CD8-positive, alpha-beta memory T cell (primary cell): ENCODE measurements at regions not wholly inside any gene's neighbourhood (a gene's known extent, or its start where the extent isn't known, plus 50 kb on each side); places are given as distances from the start of the nearest gene placed in this dataset.
A peak's percentile ranks its signal among the peaks of the same experiment; 100 is the strongest.

Source experiments
- CTCF ChIA-PET: fragments of 350-600 bp; sonication (Branson Sonifier 250); formaldehyde crosslinking; loops from one replicate; lab custom pipeline; 2021; ENCODE audit warnings: antibody characterized with exemption; lab: Charles Lee
- POLR2A ChIA-PET: fragments of 350-600 bp; sonication (Branson Sonifier 250); formaldehyde crosslinking; loops from one replicate; lab custom pipeline; 2021; ENCODE audit warnings: antibody characterized with exemption; lab: Charles Lee
- DNase-seq, 5 donors: peaks; one replicate each; pipeline versions ENCODE4 v3.0.0 to v3.0.0-alpha.2; 2020 to 2022; ENCODE audit warnings: mixed read lengths in 1 of 5
- H3K27ac ChIP-seq: one replicate; pipeline ENCODE4 v1.7.0; 2013; ENCODE audit warnings: low read depth, mild to moderate bottlenecking, low read length, moderate library complexity
- H3K27me3 ChIP-seq: 2 replicates; pipeline ENCODE4 v1.7.0; 2013; ENCODE audit warnings: low read length, mild to moderate bottlenecking; ENCODE audit not compliant: insufficient read depth, poor library complexity, severe bottlenecking
- H3K36me3 ChIP-seq: 2 replicates; pipeline ENCODE4 v1.7.0; 2013; ENCODE audit warnings: mild to moderate bottlenecking, low read length, moderate library complexity; ENCODE audit not compliant: insufficient read depth
- H3K4me1 ChIP-seq: 2 replicates; pipeline ENCODE4 v1.7.0; 2013; ENCODE audit warnings: mild to moderate bottlenecking, low read length, moderate library complexity; ENCODE audit not compliant: insufficient read depth
- H3K4me3 ChIP-seq: 2 replicates; pipeline ENCODE4 v1.7.0; 2013; ENCODE audit warnings: mild to moderate bottlenecking, low read length
- H3K9me3 ChIP-seq: 2 replicates; pipeline ENCODE4 v1.7.0; 2013; ENCODE audit warnings: mild to moderate bottlenecking, low read length
- H3K27ac Mint-ChIP-seq, 8 donors: one replicate each; pipeline ENCODE4 v1.8.0; 2020 to 2021; ENCODE audit warnings: mixed read lengths in 8 of 8, mild to moderate bottlenecking in 6 of 8, inconsistent platforms in 3 of 8, moderate library complexity in 3 of 8
- H3K27me3 Mint-ChIP-seq, 2 donors: one replicate each; pipeline ENCODE4 v1.8.0; 2020 to 2021; ENCODE audit warnings: mixed read lengths in 2 of 2, mild to moderate bottlenecking in 1 of 2, moderate library complexity in 1 of 2
- H3K36me3 Mint-ChIP-seq, 3 donors: one replicate each; pipeline ENCODE4 v1.8.0; 2020 to 2021; ENCODE audit warnings: mixed read lengths in 3 of 3, inconsistent platforms in 1 of 3, mild to moderate bottlenecking in 1 of 3
- H3K4me1 Mint-ChIP-seq, 3 donors: one replicate each; pipeline ENCODE4 v1.8.0; 2020 to 2021; ENCODE audit warnings: mixed read lengths in 3 of 3, inconsistent platforms in 1 of 3, mild to moderate bottlenecking in 1 of 3
- H3K4me3 Mint-ChIP-seq, 7 donors: one replicate each; pipeline ENCODE4 v1.8.0; 2020 to 2021; ENCODE audit warnings: mixed read lengths in 7 of 7, mild to moderate bottlenecking in 6 of 7, moderate library complexity in 4 of 7, inconsistent platforms in 2 of 7
- H3K9me3 Mint-ChIP-seq, 5 donors: one replicate each; pipeline ENCODE4 v1.8.0; 2020 to 2022; ENCODE audit warnings: mixed read lengths in 5 of 5, mild to moderate bottlenecking in 3 of 5, moderate library complexity in 2 of 5, inconsistent platforms in 1 of 5

DNA sequence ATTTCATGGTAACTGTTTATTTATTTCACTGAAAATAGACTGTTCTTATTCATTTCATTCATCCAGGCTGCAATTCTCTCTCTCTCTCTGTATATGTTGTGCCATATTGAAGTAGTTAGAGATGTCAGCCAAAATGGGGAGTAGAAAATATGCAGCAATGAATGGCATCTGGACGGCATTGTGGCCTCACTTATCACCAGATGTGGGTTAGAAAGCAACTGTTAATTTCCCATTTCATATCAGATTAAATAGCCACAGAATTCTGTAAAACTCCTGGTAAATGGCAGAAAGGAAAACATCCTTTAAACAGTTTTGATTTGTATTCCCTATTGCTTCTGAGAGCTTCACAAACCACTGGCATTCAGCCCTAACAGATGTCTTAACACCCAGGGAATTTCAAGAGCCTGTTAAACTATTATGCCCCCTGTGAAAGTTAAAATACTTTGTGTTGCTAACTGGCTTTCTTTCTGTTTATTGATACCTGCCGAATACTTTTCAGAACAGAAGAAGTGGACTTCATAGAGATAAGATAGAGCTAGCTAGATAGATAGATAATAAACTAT is 1763.3 kb upstream of the MIR17HG start:
- ChIA-PET CTCF (no interaction called here), POLR2A (no interaction called here)
- Mint-ChIP-seq H3K4me1 (no peaks in the 10 kb centered on the region), H3K4me3 (no peak overlapping the region), H3K9me3 (peaks cover 4 to 15% (median 5%) of the 10 kb centered on the region in 5 donors), H3K36me3 (no peaks in the 10 kb centered on the region), H3K27ac (no peak overlapping the region), H3K27me3 (peaks cover 0 to 4% of the 10 kb centered on the region in 2 donors)
- Histone ChIP-seq H3K27ac (no peak overlapping the region), H3K36me3 (no peaks in the 10 kb centered on the region), H3K27me3 (no peaks in the 10 kb centered on the region), H3K9me3 (no peaks in the 10 kb centered on the region), H3K4me3 (no peak overlapping the region), H3K4me1 (no peaks in the 10 kb centered on the region)
- no peak for DNase-seq

DNA sequence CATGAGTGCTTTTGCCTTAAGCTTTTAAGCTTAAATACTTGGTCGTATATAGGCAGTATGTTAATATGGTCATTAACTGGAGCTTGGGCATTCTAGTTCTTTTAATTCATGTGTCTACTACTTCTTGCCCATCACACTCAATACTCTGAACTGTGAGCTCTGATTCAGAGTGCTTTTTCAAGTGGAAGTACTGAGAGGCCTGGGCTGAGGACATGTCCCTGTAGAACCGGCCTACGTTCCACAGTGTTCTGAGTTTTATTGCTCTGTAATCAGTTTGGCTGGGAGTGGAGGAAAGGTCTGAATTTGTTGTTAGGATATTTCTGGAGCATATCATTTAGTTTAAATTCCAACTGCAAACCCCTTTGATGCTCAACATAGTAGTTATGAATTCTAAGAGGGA is 1744.8 kb upstream of the MIR17HG start:
- Histone ChIP-seq H3K4me3 (no peak overlapping the region), H3K9me3 (no peaks in the 10 kb centered on the region), H3K4me1 (no peaks in the 10 kb centered on the region), H3K36me3 (no peaks in the 10 kb centered on the region), H3K27ac (no peak overlapping the region), H3K27me3 (no peaks in the 10 kb centered on the region)
- POLR2A ChIA-PET = no interaction called here
- Mint-ChIP-seq H3K27me3 (no peaks in the 10 kb centered on the region), H3K36me3 (no peaks in the 10 kb centered on the region), H3K4me1 (no peaks in the 10 kb centered on the region), H3K27ac (no peak overlapping the region), H3K4me3 (no peak overlapping the region), H3K9me3 (peaks cover 0 to 14% (median 7%) of the 10 kb centered on the region in 5 donors)
- CTCF ChIA-PET = no interaction called here
- DNase-seq = no peak

DNA sequence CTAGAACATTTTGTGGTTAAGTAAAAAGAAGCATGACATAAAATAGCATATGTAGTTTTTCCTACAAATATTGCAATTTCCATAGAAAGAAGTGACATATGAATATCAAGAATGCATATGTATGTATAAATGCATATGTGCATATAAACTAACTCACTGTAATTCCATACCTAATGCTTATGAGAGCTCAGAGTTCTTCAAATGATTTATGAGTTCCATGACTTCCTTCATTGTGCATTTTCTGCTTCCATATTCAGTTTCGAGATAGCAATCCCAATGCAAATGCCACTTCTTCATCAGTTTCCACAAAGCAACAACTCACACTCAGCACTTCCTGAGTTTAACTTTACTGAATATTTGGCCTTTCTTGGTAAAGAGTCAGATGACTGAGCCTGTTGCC is 1744.3 kb upstream of the MIR17HG start:
- ChIA-PET POLR2A (no interaction called here), CTCF (no interaction called here)
- no peak overlapping the region for H3K27ac ChIP-seq
- Mint-ChIP-seq H3K36me3 (no peaks in the 10 kb centered on the region), H3K4me3 (no peak overlapping the region), H3K27ac (no peak overlapping the region), H3K4me1 (no peaks in the 10 kb centered on the region), H3K9me3 (peaks cover 0 to 14% (median 7%) of the 10 kb centered on the region in 5 donors), H3K27me3 (no peaks in the 10 kb centered on the region)
- H3K4me3 ChIP-seq = no peak overlapping the region
- no peak for DNase-seq
- no peaks in the 10 kb centered on the region for H3K27me3 ChIP-seq
- H3K9me3 ChIP-seq = no peaks in the 10 kb centered on the region
- no peaks in the 10 kb centered on the region for H3K4me1 ChIP-seq
- no peaks in the 10 kb centered on the region for H3K36me3 ChIP-seq

DNA sequence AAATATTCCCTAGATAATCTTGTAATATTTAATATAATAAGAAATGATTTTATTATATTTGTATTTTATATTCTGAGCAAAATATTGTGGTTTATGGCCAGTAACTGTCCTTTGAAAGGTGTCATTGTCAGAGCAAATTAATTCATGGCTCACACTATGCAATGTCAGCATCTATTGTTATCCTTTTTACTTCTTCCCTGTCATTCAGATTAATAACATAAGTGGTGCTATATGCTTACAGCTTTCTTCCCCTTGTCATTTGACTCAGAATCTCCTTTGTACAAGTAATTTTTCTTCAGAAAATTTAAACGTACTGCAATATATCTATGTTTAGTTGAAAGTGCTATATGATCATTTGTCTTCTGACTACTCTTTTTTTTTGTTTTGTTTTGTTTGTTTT is 1738.2 kb upstream of the MIR17HG start:
- Mint-ChIP-seq H3K4me1 (no peaks in the 10 kb centered on the region), H3K27ac (no peak overlapping the region), H3K9me3 (peaks cover 2 to 11% (median 4%) of the 10 kb centered on the region in 5 donors), H3K27me3 (peaks cover 0 to 3% of the 10 kb centered on the region in 2 donors), H3K4me3 (no peak overlapping the region), H3K36me3 (no peaks in the 10 kb centered on the region)
- ChIA-PET POLR2A (no interaction called here), CTCF (no interaction called here)
- no peaks in the 10 kb centered on the region for H3K36me3 ChIP-seq
- H3K9me3 ChIP-seq = no peaks in the 10 kb centered on the region
- H3K4me3 ChIP-seq = no peak overlapping the region
- no peak for DNase-seq
- H3K27me3 ChIP-seq = no peaks in the 10 kb centered on the region
- no peaks in the 10 kb centered on the region for H3K4me1 ChIP-seq
- no peak overlapping the region for H3K27ac ChIP-seq

DNA sequence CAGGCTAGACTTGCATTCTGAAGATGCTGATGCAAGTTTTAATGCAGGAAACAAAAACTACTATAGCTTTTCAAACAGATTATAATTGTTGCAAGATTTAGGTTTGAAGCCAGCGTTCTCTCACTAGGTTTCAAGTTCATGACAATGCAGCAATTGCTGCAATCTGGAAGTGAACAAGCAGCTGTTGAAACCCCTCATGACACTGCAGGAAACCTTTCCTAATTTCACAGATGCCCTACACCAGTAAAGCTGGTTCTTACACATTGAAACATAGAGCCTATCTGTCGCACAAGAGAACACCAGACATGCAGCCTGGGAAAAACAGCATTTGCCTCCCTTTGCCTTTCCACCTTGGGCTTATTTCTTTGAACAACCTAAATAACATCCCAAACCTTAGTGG is 1737.2 kb upstream of the MIR17HG start:
- Mint-ChIP-seq H3K27ac (peak overlapping the region in 1 of 8 donors; percentile 22), H3K4me3 (no peak overlapping the region), H3K36me3 (no peaks in the 10 kb centered on the region), H3K9me3 (peaks cover 2 to 4% (median 4%) of the 10 kb centered on the region in 5 donors), H3K4me1 (no peaks in the 10 kb centered on the region), H3K27me3 (peaks cover 0 to 3% of the 10 kb centered on the region in 2 donors)
- no peak for DNase-seq
- no peak overlapping the region for H3K27ac ChIP-seq
- ChIA-PET POLR2A (no interaction called here), CTCF (no interaction called here)
- no peaks in the 10 kb centered on the region for H3K4me1 ChIP-seq
- H3K9me3 ChIP-seq = no peaks in the 10 kb centered on the region
- H3K36me3 ChIP-seq = no peaks in the 10 kb centered on the region
- no peaks in the 10 kb centered on the region for H3K27me3 ChIP-seq
- no peak overlapping the region for H3K4me3 ChIP-seq

DNA sequence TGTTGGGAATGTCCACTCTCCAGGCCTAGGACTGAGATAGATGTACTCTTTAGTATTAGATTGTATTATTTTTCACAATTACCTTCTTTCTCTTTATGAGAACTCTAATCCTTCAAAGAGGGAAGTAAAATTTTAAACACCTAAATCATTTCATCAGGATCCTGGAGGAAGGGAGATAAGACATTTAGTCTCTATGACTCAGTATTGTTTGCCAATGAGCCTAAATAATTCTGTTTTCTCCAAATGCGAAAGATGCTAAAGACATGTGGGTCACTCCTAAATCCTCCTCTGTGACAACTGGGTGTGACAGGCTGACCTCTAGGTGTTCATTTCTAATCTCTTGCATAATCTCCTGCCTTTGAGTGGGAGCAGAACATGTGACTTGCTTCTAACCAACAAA is 1736.6 kb upstream of the MIR17HG start:
- Mint-ChIP-seq H3K27ac (no peak overlapping the region), H3K27me3 (peaks cover 0 to 3% of the 10 kb centered on the region in 2 donors), H3K4me3 (no peak overlapping the region), H3K4me1 (no peaks in the 10 kb centered on the region), H3K9me3 (peaks cover 0 to 4% (median 1%) of the 10 kb centered on the region in 5 donors), H3K36me3 (no peaks in the 10 kb centered on the region)
- no peak overlapping the region for H3K4me3 ChIP-seq
- no peaks in the 10 kb centered on the region for H3K9me3 ChIP-seq
- H3K27ac ChIP-seq = no peak overlapping the region
- no peaks in the 10 kb centered on the region for H3K27me3 ChIP-seq
- H3K4me1 ChIP-seq = no peaks in the 10 kb centered on the region
- CTCF ChIA-PET = no interaction called here
- no peaks in the 10 kb centered on the region for H3K36me3 ChIP-seq
- POLR2A ChIA-PET = no interaction called here
- DNase-seq = no peak

DNA sequence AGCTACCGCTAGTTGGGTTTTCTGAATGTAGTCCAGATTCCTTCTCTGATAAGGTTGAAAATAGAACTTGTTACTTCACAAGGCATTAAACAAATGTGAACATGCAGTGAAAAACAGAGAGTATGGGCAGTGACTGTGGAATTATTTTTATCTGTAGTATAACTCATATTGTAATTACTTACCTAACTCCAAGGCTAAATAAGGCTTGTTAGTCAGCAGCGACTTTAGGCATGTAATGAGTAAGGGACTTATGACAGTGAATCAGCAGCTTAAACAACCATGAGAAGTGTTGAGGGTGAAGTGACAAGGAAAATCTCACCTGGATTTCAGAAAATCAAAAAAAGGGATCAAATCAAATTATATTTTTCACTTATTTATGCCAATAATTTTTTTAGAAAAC is 1719.5 kb upstream of the MIR17HG start:
- Mint-ChIP-seq H3K27me3 (no peaks in the 10 kb centered on the region), H3K4me3 (no peak overlapping the region), H3K4me1 (no peaks in the 10 kb centered on the region), H3K27ac (no peak overlapping the region), H3K36me3 (no peaks in the 10 kb centered on the region), H3K9me3 (peaks cover 0 to 35% (median 4%) of the 10 kb centered on the region in 5 donors)
- H3K4me1 ChIP-seq = no peaks in the 10 kb centered on the region
- ChIA-PET CTCF (no interaction called here), POLR2A (no interaction called here)
- H3K27ac ChIP-seq = no peak overlapping the region
- no peaks in the 10 kb centered on the region for H3K9me3 ChIP-seq
- H3K4me3 ChIP-seq = no peak overlapping the region
- no peaks in the 10 kb centered on the region for H3K36me3 ChIP-seq
- DNase-seq = no peak
- H3K27me3 ChIP-seq = no peaks in the 10 kb centered on the region

DNA sequence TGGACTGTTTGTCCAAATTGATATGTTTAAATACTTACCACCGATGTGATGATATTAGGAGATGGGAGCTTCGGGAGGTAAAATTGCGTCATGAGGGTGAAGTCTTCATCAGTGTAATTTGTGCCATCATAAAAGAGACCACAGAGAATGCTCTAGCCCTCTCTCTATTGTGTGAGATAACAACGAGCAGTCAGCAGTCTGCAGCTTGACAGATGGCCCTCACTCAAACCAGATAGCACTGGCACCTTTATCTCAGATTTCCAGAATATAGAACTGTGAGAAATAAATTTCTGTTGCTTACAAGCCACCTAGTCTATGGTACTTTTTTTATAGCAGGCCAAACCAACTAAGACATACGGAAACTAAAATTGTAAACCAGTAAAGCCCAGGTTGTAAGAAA is 1718.9 kb upstream of the MIR17HG start:
- ChIA-PET CTCF (no interaction called here), POLR2A (no interaction called here)
- Mint-ChIP-seq H3K27ac (no peak overlapping the region), H3K4me3 (no peak overlapping the region), H3K4me1 (no peaks in the 10 kb centered on the region), H3K9me3 (peaks cover 0 to 38% (median 4%) of the 10 kb centered on the region in 5 donors), H3K27me3 (no peaks in the 10 kb centered on the region), H3K36me3 (no peaks in the 10 kb centered on the region)
- Histone ChIP-seq H3K27ac (no peak overlapping the region), H3K27me3 (no peaks in the 10 kb centered on the region), H3K4me1 (no peaks in the 10 kb centered on the region), H3K4me3 (no peak overlapping the region), H3K9me3 (no peaks in the 10 kb centered on the region), H3K36me3 (no peaks in the 10 kb centered on the region)
- DNase-seq = no peak

DNA sequence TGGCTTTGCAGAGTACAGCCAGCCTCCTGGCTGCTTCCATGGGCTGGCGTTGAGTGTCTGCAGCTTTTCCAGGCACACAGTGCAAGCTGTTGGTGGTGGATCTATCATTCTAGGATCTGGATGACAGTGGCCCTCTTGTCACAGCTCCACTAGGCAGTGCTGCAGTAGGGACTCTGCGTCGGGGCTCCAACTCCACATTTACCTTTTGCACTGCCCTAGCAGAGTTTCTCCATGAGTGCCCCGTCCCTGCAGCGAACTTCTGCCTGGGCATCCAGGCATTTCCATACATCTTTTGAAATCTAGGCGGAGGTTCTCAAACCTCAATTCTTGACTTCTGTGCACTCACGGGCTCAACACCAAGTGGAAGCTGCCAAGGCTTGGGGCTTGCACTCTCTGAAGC is 1697.3 kb upstream of the MIR17HG start:
- no peak overlapping the region for H3K4me3 ChIP-seq
- H3K27me3 Mint-ChIP-seq = no peaks in the 10 kb centered on the region
- H3K9me3 Mint-ChIP-seq = peaks cover 11 to 22% (median 19%) of the 10 kb centered on the region in 5 donors
- H3K27ac Mint-ChIP-seq = no peak overlapping the region
- H3K36me3 ChIP-seq = no peaks in the 10 kb centered on the region
- no peaks in the 10 kb centered on the region for H3K9me3 ChIP-seq
- H3K4me3 Mint-ChIP-seq = no peak overlapping the region
- CTCF ChIA-PET = no interaction called here
- no peaks in the 10 kb centered on the region for H3K4me1 ChIP-seq
- H3K27me3 ChIP-seq = no peaks in the 10 kb centered on the region
- POLR2A ChIA-PET = no interaction called here
- no peaks in the 10 kb centered on the region for H3K4me1 Mint-ChIP-seq
- no peak overlapping the region for H3K27ac ChIP-seq
- DNase-seq = no peak
- H3K36me3 Mint-ChIP-seq = no peaks in the 10 kb centered on the region
